ENCODE measurements at regions not wholly inside any gene's neighbourhood (a gene's known extent, or its start where the extent isn't known, plus 50 kb on each side); places are given as distances from the start of the nearest gene placed in this dataset.

DNA sequence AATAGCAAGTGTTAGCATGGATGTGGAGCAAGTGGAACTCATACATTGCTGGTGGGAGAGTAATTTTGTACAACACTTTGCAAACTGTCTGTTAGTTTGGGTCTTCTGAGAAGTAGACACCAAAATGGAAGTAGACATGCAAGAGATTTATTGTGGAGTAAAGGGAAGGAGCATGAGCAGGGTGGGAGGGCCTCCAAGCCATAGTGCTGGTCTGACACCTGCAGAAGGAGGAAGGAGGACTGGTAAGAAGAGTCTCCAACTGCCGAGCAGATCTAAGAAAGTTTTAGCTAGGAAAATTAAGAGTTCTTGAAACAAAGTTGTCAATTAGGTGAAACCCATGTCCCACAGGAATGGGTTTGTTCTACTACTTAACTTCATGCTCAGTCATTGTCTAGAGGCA is 64.0 kb upstream of the DDIT4L start:
- no peaks in the 10 kb centered on the region for H3K9me3 ChIP-seq
- intact Hi-C loops (cut with DNase I), result no loop called here
- TF ChIP-seq, protein P1, sequence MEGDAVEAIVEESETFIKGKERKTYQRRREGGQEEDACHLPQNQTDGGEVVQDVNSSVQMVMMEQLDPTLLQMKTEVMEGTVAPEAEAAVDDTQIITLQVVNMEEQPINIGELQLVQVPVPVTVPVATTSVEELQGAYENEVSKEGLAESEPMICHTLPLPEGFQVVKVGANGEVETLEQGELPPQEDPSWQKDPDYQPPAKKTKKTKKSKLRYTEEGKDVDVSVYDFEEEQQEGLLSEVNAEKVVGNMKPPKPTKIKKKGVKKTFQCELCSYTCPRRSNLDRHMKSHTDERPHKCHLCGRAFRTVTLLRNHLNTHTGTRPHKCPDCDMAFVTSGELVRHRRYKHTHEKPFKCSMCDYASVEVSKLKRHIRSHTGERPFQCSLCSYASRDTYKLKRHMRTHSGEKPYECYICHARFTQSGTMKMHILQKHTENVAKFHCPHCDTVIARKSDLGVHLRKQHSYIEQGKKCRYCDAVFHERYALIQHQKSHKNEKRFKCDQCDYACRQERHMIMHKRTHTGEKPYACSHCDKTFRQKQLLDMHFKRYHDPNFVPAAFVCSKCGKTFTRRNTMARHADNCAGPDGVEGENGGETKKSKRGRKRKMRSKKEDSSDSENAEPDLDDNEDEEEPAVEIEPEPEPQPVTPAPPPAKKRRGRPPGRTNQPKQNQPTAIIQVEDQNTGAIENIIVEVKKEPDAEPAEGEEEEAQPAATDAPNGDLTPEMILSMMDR (IDR thresholded peaks at IDR 0.05), result no peak

DNA sequence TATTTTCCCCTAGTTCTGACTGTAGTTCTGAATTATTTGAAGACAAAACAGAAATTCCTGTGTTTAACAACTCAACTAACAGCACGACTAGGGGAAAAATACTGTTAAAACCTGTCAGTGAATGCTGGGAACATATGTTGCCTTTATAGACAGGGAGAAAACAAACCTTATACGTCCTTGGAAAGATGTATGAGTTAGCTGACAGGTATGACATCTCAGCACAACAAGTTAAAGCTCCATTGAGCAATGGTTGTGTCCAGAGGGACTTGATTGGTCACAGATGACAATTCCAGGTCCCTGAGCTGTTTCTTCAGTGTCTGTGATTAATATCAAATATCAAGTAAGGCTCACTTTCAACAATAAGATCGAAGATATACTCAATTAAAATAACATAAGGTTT is 58.2 kb upstream of the DDIT4L start:
- Histone ChIP-seq H3K27me3 (no peaks in the 10 kb centered on the region), H3K27ac (no peak overlapping the region), H3K4me1 (no peaks in the 10 kb centered on the region), H3K36me3 (no peaks in the 10 kb centered on the region), H3K9me3 (no peaks in the 10 kb centered on the region), H3K4me3 (no peak overlapping the region)
- TF ChIP-seq, protein P1 (IDR thresholded peaks at IDR 0.05), result no peak
- DNase-seq (ENCODE audit: low spot score in 2 of 2), result no peak
- intact Hi-C loops (cut with DNase I), result no loop called here

More for the DNA sequence above, 64.0 kb upstream of the DDIT4L start:
- H3K27me3 ChIP-seq, result no peaks in the 10 kb centered on the region
- H3K4me1 ChIP-seq, result no peaks in the 10 kb centered on the region
- no peak overlapping the region for H3K4me3 ChIP-seq
- no peak for DNase-seq (ENCODE audit: low spot score in 2 of 2)
- no peaks in the 10 kb centered on the region for H3K36me3 ChIP-seq
- no peak overlapping the region for H3K27ac ChIP-seq

DNA sequence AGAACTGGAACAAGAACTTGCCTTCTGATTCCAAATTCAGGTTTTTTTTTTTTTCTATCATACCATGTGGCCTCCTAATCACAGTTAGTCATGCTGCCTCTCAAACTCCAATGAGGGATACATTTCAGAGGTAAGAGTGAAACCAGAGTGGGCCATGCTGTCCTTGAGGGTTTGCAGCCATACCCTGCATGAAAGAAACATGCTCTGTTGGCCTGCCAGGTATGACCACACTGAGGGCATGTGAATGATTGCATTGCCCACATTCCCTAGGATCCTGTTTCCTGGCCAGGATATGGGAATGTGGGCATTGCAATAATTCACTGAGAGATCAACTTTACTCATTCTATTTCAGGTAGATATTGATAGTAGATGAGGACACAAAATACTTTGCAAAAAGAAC is 56.4 kb upstream of the DDIT4L start:
- H3K36me3 ChIP-seq, result no peaks in the 10 kb centered on the region
- TF ChIP-seq, protein P1 (IDR thresholded peaks at IDR 0.05), result no peak
- H3K9me3 ChIP-seq, result no peaks in the 10 kb centered on the region
- H3K27ac ChIP-seq, result no peak overlapping the region
- no peak overlapping the region for H3K4me3 ChIP-seq
- H3K27me3 ChIP-seq, result no peaks in the 10 kb centered on the region
- H3K4me1 ChIP-seq, result no peaks in the 10 kb centered on the region
- no peak for DNase-seq (ENCODE audit: low spot score in 2 of 2)
- intact Hi-C loops (cut with DNase I), result no loop called here

DNA sequence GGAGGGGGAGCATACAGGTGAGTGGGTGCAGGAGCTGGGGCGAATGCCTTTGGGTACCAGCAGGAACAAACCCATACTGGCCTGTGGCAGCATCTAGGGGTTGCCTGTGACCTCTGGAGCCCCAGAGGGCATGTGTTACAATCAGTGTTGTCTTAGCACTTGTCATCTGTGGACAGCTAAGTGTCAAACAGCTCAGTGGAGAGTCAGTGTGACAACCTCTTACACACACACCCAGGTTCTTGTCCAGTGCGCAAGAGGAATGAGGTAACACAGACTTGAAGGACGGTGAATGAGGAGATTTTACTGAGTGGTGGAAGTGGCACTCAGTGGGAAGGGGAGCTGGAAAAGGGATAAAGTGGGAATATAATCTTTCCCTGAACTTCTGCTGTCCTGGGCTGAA is 54.1 kb upstream of the DDIT4L start:
- no peak for DNase-seq (ENCODE audit: low spot score in 2 of 2)
- Histone ChIP-seq H3K27ac (no peak overlapping the region), H3K4me1 (no peaks in the 10 kb centered on the region), H3K27me3 (no peaks in the 10 kb centered on the region), H3K9me3 (no peaks in the 10 kb centered on the region), H3K36me3 (no peaks in the 10 kb centered on the region), H3K4me3 (no peak overlapping the region)
- intact Hi-C loops (cut with DNase I), result no loop called here
- TF ChIP-seq, protein P1 (IDR thresholded peaks at IDR 0.05), result no peak

Data from ascending aorta (tissue), 2 donors.